ENCODE measurements at regions not wholly inside any gene's neighbourhood (a gene's known extent, or its start where the extent isn't known, plus 50 kb on each side); places are given as distances from the start of the nearest gene placed in this dataset.

DNA sequence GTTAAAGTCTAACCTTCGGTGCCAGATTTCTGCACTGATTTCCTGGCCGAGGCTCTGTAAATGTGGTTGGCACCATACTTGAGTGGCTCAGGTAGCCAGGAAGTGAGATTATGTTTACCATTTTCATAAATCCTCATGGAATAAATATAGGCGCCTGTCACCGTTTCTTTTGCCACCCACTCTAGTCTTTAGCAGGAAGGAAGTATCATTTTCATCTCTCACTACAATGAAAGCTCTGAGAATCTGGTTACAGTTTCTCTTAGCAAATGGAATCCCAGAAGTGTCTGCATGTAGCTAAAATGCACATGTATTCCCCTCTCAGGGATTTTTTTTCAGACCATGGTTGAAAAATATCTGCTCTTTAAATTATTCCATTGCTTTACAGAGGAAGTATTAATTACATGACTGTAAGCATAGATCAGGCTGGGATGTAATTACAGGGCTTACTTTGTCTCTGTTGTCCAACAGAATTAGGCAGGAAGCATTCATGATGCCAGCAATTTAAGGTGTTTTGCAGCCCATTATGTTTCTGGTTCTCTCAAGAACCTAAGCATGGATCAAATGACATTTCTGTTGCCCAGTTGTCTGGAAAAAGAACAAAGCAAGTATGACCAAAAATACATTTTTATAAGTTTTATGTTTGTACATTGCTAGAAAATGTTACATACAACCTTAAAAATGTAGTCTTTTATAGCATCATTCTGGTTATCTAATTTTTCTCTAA lies 221.7 kb upstream of the SPRY2 start:
- TF ChIP-seq CTCF (IDR thresholded peaks at IDR 0.05; ENCODE audit: poor library complexity) (no peak), EZH2phosphoT487 (IDR thresholded peaks at IDR 0.05; ENCODE audit: low read depth, severe bottlenecking, unreplicated experiment) (no peak), EZH2 (IDR thresholded peaks at IDR 0.05; ENCODE audit: borderline replicate concordance) (no peak)

Measured in hepatocyte (in vitro differentiated cells).